NB4 (cell line): ENCODE measurements at regions not wholly inside any gene's neighbourhood (a gene's known extent, or its start where the extent isn't known, plus 50 kb on each side); places are given as distances from the start of the nearest gene placed in this dataset.

Experiments used
- DNase-seq: peaks from one replicate; pipeline ENCODE4 v3.0.0; 2010; ENCODE audit warnings: low read depth
- H3K4me3 ChIP-seq: one replicate; pipeline ENCODE4 v1.5.1; 2011; ENCODE audit warnings: mild to moderate bottlenecking, low read depth, low read length, moderate library complexity
- MYC ChIP-seq: IDR thresholded peaks from 2 replicates; pipeline ENCODE4 v1.6.1; 2011; ENCODE audit warnings: low read depth, low read length
- POLR2A ChIP-seq: IDR thresholded peaks from 2 replicates; pipeline ENCODE4 v1.6.1; 2011; ENCODE audit warnings: mild to moderate bottlenecking; ENCODE audit not compliant: insufficient read length; ENCODE audit errors: extremely low read depth
- TF ChIP-seq, protein P1 (sequence below): IDR thresholded peaks from 2 replicates; pipeline ENCODE4 v1.6.1; 2011; ENCODE audit warnings: low read depth, low read length
- TF ChIP-seq, protein P2 (sequence below): IDR thresholded peaks from one replicate; pipeline ENCODE4 v1.5.1; 2012; ENCODE audit warnings: low read depth, low read length

DNA sequence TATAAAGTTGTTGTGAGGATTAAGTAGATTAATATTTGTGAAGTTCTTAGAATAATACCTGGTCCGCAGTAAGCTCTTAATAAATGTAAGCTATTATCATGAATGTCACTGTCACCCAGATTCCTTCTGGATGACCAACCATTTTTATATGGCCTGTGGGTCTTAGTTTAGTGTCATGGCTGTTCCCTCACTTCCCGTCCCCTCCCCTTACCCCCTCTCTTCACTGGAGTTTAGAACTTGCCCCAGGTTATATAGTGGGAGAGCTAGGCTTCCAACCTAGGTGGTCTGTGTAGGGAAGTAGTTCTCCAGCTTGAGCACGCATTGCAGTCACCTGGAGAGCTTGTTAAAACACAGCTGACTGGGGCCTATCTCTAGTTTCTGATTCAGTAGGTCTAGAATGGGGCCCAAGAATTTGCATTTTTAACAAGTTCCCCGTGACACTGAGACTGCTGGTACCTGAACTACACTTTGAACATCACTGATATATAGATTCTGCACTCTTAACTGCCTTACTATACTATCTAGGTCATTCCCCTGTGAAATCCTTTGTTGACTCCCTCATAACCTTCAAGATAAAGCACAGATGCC, 66.9 kb upstream of the PLAC1 start:
- no peak overlapping the region for H3K4me3 ChIP-seq
- TF ChIP-seq, protein P1, sequence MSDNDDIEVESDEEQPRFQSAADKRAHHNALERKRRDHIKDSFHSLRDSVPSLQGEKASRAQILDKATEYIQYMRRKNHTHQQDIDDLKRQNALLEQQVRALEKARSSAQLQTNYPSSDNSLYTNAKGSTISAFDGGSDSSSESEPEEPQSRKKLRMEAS = no peak
- TF ChIP-seq, protein P2, sequence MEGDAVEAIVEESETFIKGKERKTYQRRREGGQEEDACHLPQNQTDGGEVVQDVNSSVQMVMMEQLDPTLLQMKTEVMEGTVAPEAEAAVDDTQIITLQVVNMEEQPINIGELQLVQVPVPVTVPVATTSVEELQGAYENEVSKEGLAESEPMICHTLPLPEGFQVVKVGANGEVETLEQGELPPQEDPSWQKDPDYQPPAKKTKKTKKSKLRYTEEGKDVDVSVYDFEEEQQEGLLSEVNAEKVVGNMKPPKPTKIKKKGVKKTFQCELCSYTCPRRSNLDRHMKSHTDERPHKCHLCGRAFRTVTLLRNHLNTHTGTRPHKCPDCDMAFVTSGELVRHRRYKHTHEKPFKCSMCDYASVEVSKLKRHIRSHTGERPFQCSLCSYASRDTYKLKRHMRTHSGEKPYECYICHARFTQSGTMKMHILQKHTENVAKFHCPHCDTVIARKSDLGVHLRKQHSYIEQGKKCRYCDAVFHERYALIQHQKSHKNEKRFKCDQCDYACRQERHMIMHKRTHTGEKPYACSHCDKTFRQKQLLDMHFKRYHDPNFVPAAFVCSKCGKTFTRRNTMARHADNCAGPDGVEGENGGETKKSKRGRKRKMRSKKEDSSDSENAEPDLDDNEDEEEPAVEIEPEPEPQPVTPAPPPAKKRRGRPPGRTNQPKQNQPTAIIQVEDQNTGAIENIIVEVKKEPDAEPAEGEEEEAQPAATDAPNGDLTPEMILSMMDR = no peak
- TF ChIP-seq POLR2A = no peak
- TF ChIP-seq MYC = no peak
- DNase-seq = no peak

DNA sequence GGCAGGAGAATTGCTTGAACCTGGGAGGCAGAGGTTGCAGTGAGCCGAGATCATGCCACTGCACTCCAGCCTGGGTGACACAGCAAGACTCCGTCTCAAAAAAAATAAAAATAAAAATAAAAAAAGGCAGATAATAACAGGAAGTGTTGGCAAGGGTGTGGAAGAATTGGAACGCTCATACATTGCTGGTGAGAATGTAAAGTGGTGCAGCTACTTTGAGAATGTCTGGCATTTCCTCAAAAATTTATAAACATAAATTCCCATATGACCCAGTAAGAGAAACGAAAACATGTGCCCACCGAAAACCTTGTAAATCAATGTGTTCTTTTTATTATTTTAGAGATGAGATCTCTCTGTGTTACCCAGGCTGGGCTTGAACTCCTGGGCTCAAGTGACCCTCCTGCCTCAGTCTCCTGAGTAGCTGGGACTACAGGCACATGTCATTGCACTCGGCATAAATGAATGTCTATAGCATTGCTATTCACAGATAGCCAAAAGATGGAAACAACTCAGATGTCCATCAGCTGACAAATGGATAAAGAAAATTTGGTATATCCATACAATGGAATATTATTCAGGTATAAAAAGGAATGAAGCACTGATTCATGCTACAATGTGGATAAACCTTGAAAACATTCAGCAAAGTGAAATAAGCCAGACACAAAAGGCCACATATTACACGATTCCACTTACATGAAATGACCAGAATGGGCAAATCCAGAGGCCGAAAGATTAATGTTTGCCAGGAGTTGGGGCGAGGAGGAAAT, 63.7 kb upstream of the PLAC1 start:
- no peak overlapping the region for H3K4me3 ChIP-seq
- no peak for TF ChIP-seq POLR2A
- TF ChIP-seq, protein P2 = no peak
- TF ChIP-seq, protein P1 = no peak
- TF ChIP-seq MYC = no peak
- no peak for DNase-seq

DNA sequence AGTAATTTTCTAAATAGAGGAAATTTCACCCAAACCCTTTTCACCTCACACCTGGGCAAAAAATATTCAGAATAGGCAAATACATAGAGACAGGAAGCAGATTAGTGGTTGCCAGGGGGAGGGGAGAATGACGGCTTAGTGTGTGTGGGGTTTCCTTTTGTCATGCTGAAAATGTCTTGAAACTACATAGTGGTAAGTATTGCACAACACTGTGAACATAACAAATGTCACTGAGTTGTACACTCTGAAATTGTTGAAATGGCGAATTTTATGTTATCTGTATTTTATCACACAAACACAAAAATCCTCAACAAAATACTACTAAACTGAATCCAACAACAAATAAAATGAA, 60.7 kb upstream of the PLAC1 start:
- H3K4me3 ChIP-seq = no peak overlapping the region
- DNase-seq = peak; percentile 83
- TF ChIP-seq, protein P2 = no peak

DNA sequence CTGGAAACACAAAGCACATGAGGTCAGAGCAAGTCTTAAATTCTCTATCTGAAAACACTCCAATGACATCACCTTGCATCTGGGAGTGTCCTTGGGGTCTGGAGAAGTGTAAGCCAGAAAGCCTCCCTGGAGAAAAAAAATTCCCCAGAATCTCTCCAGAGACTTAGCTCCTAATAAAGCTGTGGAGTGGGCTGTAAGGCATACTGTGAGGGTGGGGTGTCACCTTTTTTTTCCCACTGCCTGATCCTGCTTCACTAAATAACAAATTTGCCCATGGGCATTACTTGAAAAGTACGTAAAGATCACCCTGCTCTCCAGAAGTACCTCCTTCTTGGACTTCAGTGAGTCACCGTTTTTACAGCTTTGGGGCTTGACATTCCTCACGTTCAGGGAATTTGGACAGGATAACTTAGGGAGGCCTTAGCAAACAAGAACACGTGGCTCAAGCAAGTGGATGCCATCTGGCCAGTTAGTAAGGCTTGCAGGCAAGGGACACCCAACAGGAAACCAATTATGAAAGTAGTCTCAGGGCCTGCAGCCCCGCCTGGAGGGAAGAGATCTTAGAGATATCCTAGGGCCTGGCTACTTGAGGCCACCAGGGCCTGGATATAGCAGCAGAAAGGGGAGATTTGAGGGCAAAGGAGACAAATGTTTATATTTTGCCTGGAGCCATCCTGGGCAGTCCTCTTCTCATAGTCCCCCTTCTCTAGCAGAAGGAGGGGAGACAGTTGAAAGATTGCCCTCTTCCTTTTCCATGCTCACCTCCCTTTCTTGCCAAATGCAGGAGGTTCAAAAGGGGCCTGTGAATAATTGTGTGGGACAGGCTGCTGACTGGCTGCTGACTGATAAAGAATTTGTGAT, 60.1 kb upstream of the PLAC1 start:
- TF ChIP-seq POLR2A = no peak
- TF ChIP-seq, protein P2 = no peak
- TF ChIP-seq, protein P1 = peak; percentile 94
- peak; percentile 67; the same call in 1 of the 2 replicates for TF ChIP-seq MYC
- peak; percentile 73 for DNase-seq
- no peak overlapping the region for H3K4me3 ChIP-seq

- no peak overlapping the region for H3K4me3 ChIP-seq
- TF ChIP-seq MYC = no peak
- TF ChIP-seq, protein P1 = 0 out of 2 replicates have a peak, but pooled peaks have one; percentile 3
- DNase-seq = no peak
Observed at GRCh38 chrX:134717698-134718097, 59.4 kb upstream of the PLAC1 start.

DNA sequence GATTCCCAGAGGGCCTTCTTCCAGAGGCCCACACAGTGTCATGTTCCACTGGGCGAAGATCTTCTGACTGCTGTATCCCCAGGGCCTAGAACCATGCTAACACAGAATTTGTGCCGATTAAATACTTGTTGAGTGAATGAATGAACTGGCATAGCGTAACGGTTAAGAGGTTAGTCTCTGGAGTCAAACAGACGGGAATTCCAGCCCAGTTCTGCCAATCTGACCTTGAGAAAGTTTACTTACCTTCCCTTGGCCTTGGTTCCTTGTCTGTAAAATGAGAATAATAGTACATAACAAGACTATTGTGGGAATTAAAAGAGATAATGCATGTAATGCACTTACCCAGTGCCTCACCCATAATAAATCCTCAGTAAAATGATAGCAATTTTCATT, 58.3 kb upstream of the PLAC1 start:
- TF ChIP-seq, protein P1 = no peak
- TF ChIP-seq POLR2A = no peak
- TF ChIP-seq, protein P2 = no peak
- TF ChIP-seq MYC = no peak
- H3K4me3 ChIP-seq = no peak overlapping the region
- DNase-seq = no peak
